22Rv1 (cell line): ENCODE measurements at regions not wholly inside any gene's neighbourhood (a gene's known extent, or its start where the extent isn't known, plus 50 kb on each side); places are given as distances from the start of the nearest gene placed in this dataset.

Source experiments
- CTCF ChIP-seq: fragments of 450-650 bp; IDR thresholded peaks from 2 replicates; pipeline ENCODE4 v1.5.1; 2017; ENCODE audit warnings: mild to moderate bottlenecking
- ZFX ChIP-seq: fragments of 450-650 bp; IDR thresholded peaks from 2 replicates; pipeline ENCODE4 v1.6.1; 2017; ENCODE audit warnings: antibody characterized with exemption, borderline replicate concordance

GRCh38 chr9:92180669-92181181 is 65.5 kb upstream of the SPTLC1 start:
- TF ChIP-seq CTCF (no peak), ZFX (no peak)
